HG03432 (cell line): ENCODE measurements at regions not wholly inside any gene's neighbourhood (a gene's known extent, or its start where the extent isn't known, plus 50 kb on each side); places are given as distances from the start of the nearest gene placed in this dataset.
"Not testable (repeated sequence)": the region's sequence is repeated elsewhere in the genome, so short reads cannot be mapped to it uniquely, and the experiment has no call there.

ENCODE experiments used
- ATAC-seq: cut with Tn5 transposase; IDR thresholded peaks from one replicate; pipeline ENCODE4 v1.9.1; 2021; ENCODE audit warnings: mild to moderate bottlenecking, moderate library complexity; ENCODE audit not compliant: unreplicated experiment

DNA sequence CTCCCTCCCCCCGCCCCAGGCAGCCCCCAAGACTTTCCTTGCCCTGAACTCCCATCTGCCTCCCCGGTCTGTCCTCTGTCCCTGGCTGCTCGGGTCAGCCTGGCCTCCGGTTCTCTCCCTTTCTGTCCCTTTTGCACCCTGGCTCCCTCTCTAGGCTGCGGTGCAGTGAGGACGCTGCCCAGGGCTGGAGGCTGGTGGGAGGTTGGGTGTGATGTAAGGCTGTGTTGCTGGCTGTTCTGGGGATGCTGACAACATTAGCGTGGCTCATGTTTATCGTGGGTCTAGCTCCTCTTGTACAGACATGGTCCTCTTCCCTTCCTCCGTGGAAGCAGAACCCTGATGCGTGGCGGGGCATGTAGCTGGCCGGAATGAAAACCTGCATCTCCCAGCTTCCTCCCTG is 357.5 kb downstream of the CNTNAP3B start:
- ATAC-seq, result not testable (repeated sequence)

DNA sequence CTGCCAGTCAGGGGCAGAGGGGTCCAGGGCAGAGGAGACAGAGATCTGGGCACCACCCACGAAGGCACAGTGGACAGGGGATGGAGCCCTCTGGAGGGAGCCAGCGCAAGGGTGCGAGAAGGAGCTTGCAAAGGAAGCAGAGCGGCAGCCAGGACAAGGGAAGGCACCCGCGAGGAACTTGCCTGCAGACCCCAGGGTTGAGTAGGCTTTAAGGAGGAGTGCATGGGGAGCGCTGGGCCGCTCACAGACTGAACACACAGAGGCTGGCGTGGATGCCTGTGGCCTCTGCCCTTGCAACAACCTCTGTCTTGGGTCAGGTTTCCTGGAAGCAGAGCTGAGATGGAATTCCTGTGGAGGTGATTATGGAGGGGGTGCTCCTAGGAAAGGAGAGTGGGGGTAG is 374.4 kb downstream of the CNTNAP3B start:
- ATAC-seq, result not testable (repeated sequence)

DNA sequence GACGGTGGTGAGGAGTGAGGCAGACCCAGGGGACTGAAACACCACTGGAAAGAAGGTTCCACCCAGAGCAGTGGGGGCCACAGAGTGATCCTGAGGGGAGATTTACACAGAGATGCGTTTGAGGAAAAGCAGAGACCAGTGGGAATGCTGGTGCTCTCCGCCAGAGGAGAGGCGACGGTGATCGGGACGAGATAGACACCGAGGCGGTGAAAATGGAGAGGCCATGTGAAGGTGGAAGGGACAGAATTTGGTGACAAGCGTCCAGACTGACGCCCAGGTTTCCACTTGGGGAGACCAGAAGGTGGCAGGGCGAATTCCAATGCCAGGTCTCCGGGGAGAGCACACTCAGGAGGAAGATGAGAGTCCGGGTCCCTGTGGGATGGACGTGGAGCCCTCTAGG is 374.8 kb downstream of the CNTNAP3B start:
- not testable (repeated sequence) for ATAC-seq

DNA sequence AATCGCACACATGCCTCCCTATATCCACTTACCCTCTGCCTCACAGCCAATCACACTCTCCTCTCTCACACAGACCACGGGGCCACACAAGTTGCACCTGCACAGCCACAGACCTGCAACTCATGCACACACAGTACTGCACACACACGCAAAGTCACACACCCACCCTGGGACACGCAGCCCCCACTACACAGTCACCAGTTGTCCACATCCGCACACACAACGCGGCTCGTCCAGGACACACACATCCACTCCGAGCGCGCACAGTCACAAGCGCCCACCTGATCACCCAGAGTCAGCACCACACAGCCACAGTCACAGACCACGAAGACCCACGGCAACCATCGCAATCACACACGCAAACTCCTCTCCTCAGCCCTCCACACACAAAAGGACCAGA is 387.3 kb downstream of the CNTNAP3B start:
- not testable (repeated sequence) for ATAC-seq

DNA sequence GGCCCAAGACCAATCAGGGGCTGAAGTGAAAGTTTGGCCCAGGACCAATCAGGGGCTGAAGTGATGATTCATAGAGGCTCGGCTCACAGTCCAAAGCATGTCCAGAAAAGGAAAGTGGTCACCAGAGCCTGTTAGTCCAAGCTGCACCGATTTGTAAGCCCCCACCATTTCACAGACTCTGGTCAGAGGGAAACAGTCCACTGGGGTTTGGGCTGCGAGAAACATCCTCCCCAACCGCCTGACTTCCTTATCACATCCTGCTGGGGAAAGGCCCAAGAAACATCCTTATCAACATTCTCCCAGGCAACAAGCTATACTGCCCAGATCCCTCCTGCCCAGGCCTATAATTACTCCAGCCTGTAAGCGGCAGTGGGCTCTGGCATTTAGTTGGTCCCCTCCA is 388.1 kb downstream of the CNTNAP3B start:
- not testable (repeated sequence) for ATAC-seq

DNA sequence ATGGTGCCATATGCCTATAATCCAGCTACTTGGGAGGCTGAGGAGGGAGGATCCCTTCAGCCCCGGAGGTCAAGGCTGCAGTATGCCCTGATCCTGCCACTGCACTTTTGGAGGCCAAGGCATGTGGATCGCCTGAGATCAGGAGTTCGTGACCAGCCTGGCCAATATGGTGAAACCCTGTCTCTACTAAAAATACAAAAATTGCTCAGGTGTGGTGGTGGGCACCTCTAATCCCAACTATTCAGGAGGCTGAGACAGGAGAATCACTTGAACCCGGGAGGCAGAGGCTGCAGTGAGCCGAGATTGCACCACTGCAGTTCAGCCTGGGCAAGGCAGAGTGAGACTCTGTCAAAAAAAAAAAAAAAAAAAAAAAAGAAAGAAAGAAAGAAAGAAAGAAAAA is 390.5 kb downstream of the CNTNAP3B start:
- ATAC-seq, result not testable (repeated sequence)

DNA sequence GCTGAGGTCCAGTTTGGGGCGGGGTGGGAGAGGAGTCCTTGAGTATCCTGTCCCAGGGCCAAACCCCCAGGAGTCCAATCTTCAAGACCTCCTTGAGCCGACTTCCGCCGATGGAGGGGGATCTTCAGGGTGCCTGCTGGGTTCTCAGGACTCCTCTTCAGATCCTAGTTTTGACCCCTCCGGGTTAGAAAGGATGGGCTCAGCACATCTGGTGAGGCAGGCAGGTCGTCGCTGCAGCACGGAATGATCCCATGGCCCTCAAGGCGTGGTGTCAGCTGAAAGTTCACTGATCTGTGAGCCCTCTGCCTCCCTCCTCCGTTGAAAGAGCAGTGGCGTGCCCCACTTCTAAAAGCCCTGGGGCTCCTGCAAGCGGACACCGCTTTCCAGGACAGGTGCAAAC is 430.0 kb downstream of the CNTNAP3B start:
- ATAC-seq, result not testable (repeated sequence)

DNA sequence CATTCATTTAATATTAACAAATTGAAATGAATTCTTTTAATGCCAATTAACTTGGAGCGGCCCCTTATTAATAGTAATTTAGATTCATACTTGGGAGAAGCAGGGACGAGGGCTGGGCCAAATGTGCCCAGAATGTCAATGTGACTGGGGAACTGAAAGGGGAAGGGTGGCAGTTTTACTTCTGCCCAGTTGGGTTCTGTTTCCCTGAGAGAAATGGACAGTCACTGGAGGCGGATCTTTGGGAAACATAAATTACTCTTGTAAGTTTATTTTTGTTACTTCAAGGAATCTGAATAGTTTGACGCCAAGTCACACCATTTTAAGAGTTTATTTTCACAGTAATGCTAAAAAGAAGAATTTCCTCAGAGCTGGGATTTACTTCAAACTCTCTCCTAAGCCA is 432.1 kb downstream of the CNTNAP3B start:
- ATAC-seq, result not testable (repeated sequence)

DNA sequence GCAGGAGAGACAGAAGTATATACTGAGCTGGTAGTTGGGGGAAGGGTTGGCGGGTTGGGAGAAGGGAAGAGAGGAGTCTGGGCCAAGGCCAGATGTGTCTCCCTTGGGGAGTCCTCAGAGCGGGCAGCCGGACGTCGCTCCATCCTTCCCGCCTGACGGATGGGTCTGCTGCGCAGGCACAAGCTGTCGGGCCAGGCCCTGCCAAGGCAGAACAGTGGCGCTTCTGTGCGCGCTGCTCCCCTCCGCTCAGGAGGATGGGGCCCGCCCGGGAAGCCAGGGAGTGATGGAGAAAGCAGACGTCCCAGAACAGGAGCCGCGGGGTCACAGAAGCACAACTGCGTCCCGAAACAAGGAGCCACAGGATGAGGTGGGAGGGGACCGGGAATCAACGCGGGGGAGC is 449.9 kb downstream of the CNTNAP3B start:
- not testable (repeated sequence) for ATAC-seq

DNA sequence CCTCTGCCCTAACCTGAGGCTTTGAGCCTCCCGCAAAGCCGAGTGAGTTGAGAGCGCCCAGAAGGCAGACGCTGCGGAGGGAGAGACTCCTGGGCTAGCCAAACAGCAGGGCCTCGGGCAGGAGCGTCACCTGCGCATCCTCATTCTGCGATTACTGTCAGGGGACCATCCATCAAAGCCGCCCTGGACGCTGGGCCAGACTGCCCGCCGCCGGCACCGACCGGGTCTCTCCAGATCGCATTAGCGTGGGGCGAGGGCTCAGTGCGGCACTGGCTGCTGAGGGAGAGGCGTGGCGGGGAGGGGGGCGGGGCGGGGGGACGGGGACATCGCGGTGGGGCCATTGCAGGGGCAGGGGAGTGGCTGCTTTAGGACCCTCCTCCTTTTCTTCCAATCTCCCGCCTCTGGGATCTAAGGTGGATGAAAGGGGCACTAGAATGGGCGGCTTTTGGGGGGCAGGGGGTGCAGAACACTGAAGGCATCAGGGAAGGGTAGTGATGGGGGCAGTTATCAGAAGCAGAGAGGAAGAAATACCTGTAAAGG is 465.7 kb downstream of the CNTNAP3B start:
- ATAC-seq, result not testable (repeated sequence)

DNA sequence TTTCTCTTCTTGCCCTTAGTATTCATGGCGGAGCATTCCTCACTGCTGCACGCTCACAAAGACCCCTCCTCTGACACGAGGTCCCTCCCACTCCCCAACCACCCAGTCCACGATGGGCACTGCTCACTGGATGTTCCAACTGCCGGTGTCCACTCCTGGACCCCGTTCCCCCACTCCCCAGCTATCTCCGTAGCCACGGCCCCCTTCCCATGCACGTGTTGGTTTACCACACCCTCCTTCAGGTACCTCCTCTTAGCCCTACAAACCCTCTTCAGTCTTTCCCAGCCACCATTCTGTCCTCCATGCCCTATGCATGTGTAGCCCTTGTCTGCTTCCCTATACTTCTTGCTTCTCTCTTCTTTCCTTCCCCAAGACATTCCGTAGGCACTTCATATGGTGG is 469.6 kb upstream of the ZNG1F start:
- not testable (repeated sequence) for ATAC-seq

DNA sequence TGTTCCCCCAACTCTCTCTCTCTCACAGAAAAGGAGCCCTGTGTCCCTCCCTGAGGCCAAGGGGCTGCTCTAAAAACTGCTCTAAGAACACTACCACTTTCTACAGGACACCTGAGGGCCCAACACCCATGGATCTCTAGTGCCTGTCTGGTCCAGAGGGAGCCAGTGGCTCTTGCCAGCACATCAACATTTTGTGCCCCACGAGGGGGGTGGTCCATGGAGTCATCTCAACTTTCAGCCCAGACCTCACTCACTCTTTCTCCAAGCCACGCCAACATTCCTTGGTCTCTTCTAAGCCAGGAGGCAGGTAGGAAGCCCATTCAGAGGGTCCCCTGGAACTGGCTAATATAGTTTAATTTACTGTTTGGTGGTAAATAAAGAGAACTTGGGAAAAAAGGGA is 469.0 kb upstream of the ZNG1F start:
- ATAC-seq, result not testable (repeated sequence)

DNA sequence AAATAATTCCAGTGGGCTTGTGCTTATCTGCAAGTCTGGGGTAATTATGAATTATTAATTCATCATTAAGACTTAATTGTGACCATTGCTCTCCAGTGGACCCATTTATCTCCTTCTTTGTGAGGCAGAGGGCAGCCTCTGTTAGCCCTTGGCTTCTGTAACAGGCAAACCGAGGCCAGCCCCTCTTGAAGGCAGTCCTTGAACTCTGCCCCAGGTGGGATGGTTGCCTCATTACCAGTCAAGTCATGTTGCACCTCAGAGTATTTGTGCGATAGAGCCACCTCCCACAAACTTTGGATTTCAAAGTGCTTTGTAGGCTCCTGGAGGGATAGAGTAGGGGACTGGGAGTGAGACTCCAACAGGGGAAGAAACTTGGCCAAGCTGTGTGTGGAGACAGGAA is 468.0 kb upstream of the ZNG1F start:
- not testable (repeated sequence) for ATAC-seq

DNA sequence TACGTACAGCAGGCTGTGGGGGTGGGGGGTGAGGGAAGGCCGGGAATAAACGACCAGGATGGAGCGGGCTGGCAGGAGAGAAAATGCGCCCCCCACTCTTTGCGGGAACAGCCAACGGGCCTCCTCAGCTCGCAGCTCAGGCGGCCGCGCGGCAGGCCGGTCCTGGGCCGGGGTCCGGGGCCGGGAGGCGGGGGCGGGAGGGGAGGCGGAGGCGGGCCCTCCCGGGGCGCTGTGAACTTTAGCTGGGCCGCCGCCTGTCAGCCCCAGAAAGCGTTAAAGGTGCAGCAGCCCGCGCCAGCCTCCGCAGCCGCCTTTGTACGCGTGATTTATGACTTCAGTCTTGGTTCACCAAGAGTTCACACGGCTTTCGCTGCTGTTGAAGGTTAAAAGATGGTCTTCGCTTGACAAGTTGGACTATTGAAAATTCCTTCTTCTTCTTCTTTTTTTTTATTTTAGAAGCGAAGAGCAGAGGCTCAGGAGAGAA is 466.0 kb upstream of the ZNG1F start:
- ATAC-seq, result not testable (repeated sequence)

DNA sequence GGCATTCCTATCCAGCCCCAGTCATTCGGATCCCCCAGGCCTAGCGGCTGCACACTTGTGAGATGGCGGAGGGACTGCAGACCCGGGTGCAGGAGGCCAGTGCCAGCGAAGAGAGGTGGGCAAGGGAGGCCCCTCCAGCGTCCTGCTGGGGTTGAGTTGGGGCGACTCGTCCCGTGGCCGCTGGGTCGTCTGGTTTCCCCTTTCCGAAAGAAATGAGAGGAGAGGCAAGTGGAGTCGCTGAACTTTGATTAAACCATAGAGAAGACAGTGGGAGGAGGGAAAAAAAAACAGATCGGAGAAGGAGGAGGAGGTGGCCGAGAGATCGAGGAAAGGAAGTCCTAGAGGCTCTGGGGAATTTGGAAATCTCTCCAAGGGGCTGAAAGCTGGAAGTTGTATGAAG is 465.2 kb upstream of the ZNG1F start:
- ATAC-seq, result not testable (repeated sequence)

DNA sequence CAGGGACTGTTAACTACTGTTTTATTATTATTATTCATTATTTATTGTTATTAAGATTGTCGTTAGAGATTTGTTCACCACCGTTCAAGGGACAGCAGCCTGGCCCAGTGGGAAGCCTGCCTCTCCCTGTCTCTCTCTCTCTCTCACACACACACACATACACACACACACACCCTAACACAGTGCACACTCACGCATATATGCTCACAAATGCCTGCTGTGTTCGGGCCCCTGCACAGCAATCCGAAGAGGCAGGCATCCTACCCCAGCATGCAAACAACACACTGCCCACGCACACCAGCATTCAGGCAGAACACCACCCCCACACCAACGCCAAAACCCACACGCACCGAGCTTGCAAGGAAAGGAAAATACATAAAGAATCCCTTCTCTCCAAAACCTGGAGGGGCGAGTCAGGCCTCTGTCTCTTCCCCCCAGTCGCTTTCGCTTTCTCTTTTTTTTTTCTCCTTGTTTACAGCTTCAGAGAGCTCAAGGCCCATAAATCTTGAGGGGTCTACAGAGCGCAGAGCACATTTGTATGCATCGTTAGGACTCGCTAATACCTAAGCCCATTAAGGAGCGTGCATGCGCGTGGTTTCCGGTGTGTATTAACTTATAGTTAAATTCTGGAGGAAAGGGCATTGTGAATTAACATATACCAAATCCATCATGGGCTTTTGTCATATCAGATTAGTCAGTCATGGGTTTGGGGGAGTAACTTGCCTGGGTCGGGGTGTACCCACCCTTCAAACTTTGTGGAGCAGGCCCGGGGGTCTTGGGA is 464.6 kb upstream of the ZNG1F start:
- not testable (repeated sequence) for ATAC-seq

DNA sequence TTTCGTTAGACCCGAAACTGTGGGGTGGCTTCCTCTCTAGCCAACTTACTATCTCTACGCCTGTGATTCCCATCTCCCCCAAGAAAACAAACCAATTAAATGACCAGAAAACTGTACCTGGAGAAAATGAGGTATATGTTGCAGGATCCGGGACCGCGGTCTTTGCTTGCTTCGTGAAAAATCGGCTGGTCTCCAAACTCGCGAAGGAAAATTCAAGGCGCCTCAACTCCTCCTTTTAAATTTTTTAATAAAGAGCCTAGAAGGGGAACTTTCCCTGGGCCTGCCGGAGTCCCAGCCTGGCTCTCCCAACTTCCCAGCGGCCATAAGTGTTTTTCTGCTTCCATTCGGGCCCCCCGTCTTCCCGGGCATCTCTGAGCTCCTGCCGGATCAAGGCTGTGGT is 463.7 kb upstream of the ZNG1F start:
- not testable (repeated sequence) for ATAC-seq

DNA sequence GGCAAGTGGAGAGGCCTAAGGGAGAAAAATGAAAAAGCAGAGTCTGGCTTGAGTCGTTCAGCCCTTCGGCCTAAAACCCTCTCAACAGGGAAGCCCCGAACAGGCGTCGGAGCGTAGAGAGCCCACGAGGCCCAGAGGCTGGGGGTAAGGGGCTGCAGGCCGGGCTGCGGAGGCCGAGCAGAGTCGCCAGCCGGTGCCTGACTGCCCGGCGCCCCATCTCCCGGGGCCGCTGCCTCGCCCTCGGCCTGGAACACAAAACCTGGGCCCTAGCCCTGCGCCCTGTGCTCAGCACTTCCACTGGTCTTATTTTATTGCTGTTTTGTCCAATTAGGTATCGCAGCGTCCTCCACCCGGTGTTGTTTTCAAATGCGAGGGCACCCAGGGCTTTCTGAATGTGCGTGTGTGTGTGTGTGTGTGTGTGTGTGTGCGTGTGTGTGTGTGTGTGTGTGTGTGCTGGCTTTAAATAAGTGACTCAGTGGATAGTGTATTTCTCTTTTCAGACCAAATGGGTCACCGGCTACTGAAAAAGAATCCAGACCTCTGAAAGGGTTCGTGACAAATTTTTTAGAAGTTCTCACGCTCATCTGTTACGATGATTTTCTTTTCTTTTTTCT is 463.1 kb upstream of the ZNG1F start:
- not testable (repeated sequence) for ATAC-seq

DNA sequence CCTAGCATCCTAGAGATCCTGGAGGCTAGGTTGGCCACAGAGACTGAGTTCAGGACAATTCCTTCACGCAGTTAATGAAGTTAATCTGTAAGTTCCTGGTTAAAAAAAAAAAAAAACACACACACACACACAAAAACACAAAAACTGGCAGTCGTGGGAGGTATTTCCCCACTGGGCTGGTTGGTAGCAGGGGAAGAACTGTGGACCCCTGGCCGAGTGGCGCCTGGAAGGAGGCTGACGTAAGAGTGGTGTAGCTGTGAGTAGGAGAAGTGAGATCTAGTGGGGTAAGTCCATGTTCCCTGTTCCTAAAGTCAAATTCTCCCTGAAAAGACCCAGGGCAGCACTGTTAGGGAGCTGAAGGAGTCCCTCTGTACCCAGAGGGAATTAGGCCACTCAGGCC is 461.0 kb upstream of the ZNG1F start:
- not testable (repeated sequence) for ATAC-seq

DNA sequence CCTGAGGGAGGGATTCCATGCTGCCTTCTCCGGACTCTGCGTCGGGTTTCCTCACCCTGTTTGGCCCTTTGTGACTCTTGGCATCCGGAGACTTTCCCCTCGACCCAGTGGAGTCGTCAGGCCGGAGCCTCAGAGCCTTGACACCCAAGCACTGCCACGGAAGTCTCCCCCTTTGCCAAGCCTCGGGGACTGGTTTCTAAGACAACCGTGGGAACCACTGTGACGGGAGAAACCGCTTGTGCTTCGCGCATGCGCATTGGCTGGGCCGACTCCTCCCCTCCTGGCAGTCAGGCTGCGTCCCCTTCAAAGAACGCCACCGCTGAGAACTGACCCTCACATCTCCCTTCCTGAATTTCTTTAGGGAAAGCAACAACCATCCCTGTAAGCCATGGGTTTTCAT is 459.4 kb upstream of the ZNG1F start:
- not testable (repeated sequence) for ATAC-seq

DNA sequence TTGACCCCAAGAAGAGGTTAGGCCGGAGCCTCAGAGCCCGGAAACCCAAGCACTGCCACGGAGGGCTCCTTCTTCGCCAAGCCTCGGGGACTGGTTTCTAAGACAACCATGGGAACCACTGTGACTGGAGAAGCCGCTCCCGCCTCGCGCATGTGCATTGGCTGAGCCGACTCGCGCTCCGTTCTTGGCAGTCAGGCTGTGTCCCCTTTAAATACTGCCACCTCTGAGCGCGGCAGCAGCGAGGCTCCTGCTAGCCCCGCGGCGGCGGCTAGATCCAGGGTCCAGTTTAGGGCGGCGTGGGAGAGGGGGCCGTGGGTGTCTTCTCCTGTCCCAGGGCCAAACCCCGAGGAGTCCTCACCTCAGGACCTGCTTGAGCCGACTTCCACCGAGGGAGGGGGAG is 457.1 kb upstream of the ZNG1F start:
- not testable (repeated sequence) for ATAC-seq
